ENCODE measurements at regions not wholly inside any gene's neighbourhood (a gene's known extent, or its start where the extent isn't known, plus 50 kb on each side); places are given as distances from the start of the nearest gene placed in this dataset.

DNA sequence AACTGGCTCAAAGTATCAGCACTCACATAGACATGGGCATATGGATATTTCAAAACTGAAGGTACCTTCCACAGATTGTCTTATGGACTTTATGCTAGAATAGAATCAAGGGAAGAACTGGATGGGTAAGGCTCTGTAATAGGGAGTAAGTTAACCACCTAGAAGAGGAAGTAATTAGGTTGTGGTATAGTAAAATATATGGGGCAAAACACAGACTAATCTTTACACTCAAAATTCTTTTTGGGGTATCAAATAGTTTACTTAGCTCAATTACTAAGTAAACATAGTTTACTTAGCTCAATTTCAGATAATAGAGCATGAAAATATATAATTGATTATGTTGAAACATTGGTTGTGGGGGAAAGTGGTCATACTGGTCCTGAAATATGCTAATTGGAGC is 94.2 kb upstream of the ATXN1 start:
- peaks cover 0 to 6% (median 4%) of the 10 kb centered on the region in 3 donors for H3K4me1 Mint-ChIP-seq

DNA sequence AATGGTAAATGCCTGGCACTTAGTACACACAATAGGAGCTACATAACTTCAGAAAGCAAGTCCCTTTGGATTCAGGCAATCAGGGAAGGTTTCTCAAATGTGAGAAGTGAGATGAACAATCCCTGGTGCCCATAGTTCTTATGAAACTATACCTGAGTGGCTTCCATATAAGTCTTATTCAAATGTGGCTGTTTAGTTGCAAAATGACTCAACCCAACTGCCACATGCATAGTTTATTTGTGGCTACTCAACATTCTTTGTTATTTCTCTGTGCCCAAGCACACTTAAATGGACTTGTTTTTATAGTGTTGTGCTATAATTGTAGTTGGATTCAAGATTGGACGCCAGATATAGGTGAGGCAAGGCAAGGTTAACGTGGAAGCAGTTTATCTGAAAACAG is 93.7 kb upstream of the ATXN1 start:
- peaks cover 4% of the 10 kb centered on the region for H3K36me3 Mint-ChIP-seq
- no peaks in the 10 kb centered on the region for H3K9me3 Mint-ChIP-seq
- H3K27me3 Mint-ChIP-seq: peaks cover 11% of the 10 kb centered on the region
- H3K4me1 Mint-ChIP-seq: peaks cover 0 to 6% (median 4%) of the 10 kb centered on the region in 3 donors
- H3K4me3 Mint-ChIP-seq: no peak overlapping the region
- H3K27ac Mint-ChIP-seq: no peak overlapping the region

More for the DNA sequence above, 94.2 kb upstream of the ATXN1 start:
- peaks cover 11% of the 10 kb centered on the region for H3K27me3 Mint-ChIP-seq
- H3K4me3 Mint-ChIP-seq: no peak overlapping the region
- no peaks in the 10 kb centered on the region for H3K9me3 Mint-ChIP-seq
- no peak overlapping the region for H3K27ac Mint-ChIP-seq
- peaks cover 4% of the 10 kb centered on the region for H3K36me3 Mint-ChIP-seq

DNA sequence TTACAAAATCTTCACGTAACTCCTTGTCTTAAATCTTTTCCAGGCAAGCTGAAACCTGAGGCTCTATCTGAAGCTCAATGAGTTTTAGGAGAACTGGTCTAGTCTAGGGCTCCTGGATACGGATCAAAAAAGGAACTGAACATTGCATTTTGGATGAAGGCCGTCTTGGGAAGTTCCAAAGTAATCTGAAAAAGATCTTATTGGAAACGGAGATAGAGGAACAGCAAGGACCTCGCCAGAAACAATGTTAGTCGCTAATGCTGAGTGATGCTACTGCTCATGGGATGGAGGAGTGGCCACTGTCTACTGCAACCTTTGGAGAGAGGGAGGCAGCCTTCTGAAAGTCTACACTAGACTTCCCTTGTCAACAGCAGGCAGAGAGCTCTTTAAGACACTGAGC is 91.4 kb upstream of the ATXN1 start:
- Mint-ChIP-seq H3K27ac (no peak overlapping the region), H3K27me3 (peaks cover 19% of the 10 kb centered on the region), H3K4me1 (peaks cover 0 to 4% (median 4%) of the 10 kb centered on the region in 3 donors), H3K36me3 (peaks cover 2% of the 10 kb centered on the region), H3K9me3 (no peaks in the 10 kb centered on the region), H3K4me3 (no peak overlapping the region)

DNA sequence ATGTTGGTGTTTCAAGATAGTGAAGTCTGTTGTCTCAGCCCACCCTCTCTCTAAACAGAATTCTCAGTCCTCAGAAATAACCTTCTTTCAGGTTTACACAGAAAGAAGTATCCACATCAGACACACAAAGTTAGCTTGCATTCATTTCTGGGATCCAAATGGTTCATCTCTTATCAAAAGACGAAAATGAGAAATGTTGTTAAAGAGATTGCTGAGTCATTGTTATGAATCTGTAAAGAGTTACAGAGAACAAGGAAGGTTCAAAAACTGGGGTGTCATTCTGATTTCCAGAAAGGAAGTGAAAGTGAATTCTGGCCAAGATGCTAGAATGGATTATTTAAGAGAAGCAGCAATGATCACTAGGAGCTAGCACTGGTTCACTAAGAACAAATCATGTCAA is 90.5 kb upstream of the ATXN1 start:
- Mint-ChIP-seq H3K4me3 (no peak overlapping the region), H3K36me3 (peaks cover 2% of the 10 kb centered on the region), H3K27me3 (peaks cover 19% of the 10 kb centered on the region), H3K27ac (no peak overlapping the region), H3K9me3 (no peaks in the 10 kb centered on the region), H3K4me1 (peaks cover 0 to 4% (median 4%) of the 10 kb centered on the region in 3 donors)

DNA sequence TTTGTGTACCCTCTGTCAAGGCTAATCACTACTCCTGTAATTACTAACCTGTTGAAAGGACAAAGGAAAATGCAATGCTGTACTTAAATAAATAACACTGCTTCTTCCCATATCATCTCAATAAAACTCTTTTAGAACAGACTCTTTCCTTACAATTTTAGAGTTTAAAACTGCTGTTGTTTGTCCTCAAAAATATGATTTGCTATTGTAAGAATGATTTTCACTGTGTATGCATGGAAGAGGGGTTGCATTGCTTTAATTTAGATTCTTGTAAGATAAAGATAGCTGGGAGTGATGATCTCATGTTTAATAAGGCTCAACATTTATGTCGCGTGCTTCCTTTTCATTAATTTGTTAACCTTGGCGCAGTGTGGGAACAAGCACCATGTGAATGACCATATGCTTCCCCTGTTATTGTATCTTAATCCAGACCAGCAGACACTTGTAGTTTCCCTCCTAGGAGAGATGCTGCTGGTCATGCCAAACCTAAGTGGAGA is 89.8 kb upstream of the ATXN1 start:
- peaks cover 0 to 4% (median 4%) of the 10 kb centered on the region in 3 donors for H3K4me1 Mint-ChIP-seq
- peaks cover 16% of the 10 kb centered on the region for H3K27me3 Mint-ChIP-seq
- peaks cover 2% of the 10 kb centered on the region for H3K36me3 Mint-ChIP-seq
- no peak overlapping the region for H3K4me3 Mint-ChIP-seq
- H3K9me3 Mint-ChIP-seq: no peaks in the 10 kb centered on the region
- no peak overlapping the region for H3K27ac Mint-ChIP-seq

DNA sequence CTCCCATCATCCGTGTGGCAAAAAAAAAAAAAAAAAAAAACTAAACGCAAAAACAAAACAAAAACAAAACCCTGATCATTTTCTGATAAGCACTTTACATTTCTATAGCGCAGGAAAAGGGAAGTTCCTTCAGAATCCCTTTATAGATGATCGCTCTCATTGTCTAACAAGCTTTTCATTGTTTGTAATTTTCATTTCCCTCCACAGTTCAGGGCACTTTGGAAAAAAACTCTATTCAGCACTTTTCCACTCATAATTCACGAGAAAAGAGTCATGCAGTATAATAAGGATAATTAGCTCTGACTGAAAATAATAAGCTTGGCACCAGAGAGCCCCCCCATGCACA is 89.4 kb upstream of the ATXN1 start:
- no peak overlapping the region for H3K4me3 Mint-ChIP-seq
- peaks cover 16% of the 10 kb centered on the region for H3K27me3 Mint-ChIP-seq
- no peak overlapping the region for H3K27ac Mint-ChIP-seq
- H3K4me1 Mint-ChIP-seq: peaks cover 0 to 4% (median 4%) of the 10 kb centered on the region in 3 donors
- H3K36me3 Mint-ChIP-seq: peaks cover 2% of the 10 kb centered on the region
- no peaks in the 10 kb centered on the region for H3K9me3 Mint-ChIP-seq

DNA sequence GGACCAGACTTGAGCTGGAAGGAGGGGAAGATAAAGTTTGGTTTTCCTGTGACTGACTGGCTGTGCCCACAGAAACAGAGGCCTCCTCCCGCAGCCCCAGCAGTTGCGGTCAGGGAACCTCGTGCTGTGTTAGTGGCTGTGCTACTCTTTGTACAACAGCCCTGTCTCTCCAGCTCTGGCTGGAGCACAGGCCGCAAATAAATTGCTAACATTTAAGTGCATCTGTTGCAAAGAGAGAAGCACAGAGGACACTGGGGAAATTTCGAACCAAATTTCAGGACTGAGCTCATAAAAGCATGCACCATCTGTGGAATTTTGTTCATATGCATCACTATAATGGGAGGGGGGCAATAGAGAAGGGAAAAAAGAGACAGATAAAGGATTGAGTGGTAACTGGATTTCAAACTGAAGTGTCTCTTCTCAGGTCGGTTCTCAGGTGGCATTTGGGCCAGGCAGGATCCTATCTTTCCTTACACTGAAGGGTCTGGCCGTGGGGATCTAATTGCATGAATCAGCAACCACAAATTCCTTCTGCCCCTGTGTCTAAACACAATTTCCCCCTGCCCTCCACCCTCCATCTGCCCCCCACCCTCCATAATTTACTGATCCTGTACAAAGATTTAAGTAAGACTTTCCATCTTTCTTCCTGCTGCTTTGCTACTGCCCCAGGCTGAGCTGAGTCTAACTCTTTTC is 88.9 kb upstream of the ATXN1 start:
- peaks cover 16% of the 10 kb centered on the region for H3K27me3 Mint-ChIP-seq
- no peak overlapping the region for H3K27ac Mint-ChIP-seq
- peaks cover 0 to 3% (median 3%) of the 10 kb centered on the region in 3 donors for H3K4me1 Mint-ChIP-seq
- no peaks in the 10 kb centered on the region for H3K9me3 Mint-ChIP-seq
- no peak overlapping the region for H3K4me3 Mint-ChIP-seq
- H3K36me3 Mint-ChIP-seq: peaks cover 2% of the 10 kb centered on the region

DNA sequence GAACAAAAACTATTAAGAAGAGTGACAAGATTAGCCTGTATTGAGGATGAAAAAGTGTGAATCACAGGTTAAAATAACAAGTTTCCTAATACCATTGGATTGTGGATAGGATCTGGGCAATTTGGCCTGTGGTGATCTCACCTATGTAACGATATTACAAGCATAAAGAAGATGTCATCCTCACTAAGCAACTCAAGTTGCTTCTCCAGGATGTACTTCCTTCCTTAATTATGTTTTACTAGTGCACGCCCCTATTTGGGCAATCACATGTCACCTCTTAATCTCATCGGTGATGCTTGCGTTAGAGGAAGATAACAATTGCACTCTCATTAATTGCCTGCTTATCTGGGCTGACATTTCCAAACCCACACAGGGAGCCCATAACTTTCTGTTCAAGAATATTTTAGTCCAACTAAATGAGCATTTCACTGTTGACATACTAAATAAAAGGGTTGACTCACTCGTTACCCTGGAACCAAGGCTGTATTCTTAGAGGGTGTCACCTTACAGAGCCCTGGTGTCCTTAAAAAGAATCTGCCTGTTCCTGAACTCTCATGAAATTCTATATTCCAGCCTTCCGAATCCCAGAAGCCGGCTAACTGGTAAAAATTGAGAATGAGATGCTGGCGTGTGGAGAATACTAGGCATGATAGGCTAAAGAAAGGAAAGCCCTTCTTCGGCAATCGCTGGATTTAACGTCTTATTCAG is 88.2 kb upstream of the ATXN1 start:
- H3K4me1 Mint-ChIP-seq: peaks cover 0 to 2% (median 2%) of the 10 kb centered on the region in 3 donors
- peaks cover 14% of the 10 kb centered on the region for H3K27me3 Mint-ChIP-seq
- no peaks in the 10 kb centered on the region for H3K9me3 Mint-ChIP-seq
- no peak overlapping the region for H3K4me3 Mint-ChIP-seq
- no peak overlapping the region for H3K27ac Mint-ChIP-seq
- H3K36me3 Mint-ChIP-seq: peaks cover 2% of the 10 kb centered on the region

DNA sequence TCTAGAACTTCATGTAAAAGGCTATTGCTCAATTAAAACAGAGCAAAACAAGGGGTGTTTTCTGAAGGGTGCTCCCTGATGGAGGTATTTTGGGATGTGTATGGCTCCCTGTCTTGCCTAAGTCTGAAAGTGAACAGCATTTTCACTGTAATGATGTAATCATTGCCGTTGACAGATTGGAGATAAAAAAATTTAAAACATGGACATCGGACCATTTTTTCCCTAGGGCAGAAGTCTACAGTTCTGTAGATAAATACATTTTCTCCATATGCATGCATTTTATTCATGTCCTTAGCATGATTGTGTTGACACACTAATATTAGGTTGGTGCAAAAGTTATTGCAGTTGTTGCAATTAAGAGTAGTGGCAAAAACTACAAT is 85.1 kb upstream of the ATXN1 start:
- no peaks in the 10 kb centered on the region for H3K9me3 Mint-ChIP-seq
- no peak overlapping the region for H3K27ac Mint-ChIP-seq
- peaks cover 10% of the 10 kb centered on the region for H3K27me3 Mint-ChIP-seq
- H3K36me3 Mint-ChIP-seq: peaks cover 2% of the 10 kb centered on the region
- H3K4me3 Mint-ChIP-seq: no peak overlapping the region
- H3K4me1 Mint-ChIP-seq: peaks cover 0 to 4% (median 2%) of the 10 kb centered on the region in 3 donors

DNA sequence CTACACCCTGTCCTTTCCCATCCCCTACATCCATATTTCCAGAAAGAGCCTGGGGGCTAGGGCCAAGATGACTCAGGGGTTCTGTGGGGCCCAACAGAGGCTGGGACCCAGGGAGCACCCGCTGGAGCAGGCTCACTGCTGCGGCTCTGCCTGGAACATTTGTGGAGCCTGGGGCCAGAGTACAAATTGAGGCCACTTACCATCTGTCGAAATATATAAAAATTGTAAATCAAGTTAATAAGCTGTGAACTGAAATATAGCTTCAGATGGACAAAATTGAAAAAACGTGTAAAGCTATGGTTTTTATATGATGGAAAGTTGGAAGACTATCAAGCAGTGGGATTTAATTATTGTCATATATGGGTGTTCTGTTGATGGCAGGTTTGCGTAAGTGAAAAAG is 82.9 kb upstream of the ATXN1 start:
- Mint-ChIP-seq H3K27ac (no peak overlapping the region), H3K4me3 (no peak overlapping the region), H3K9me3 (no peaks in the 10 kb centered on the region), H3K4me1 (peaks cover 0 to 4% (median 4%) of the 10 kb centered on the region in 3 donors), H3K27me3 (peaks cover 4% of the 10 kb centered on the region), H3K36me3 (no peaks in the 10 kb centered on the region)

DNA sequence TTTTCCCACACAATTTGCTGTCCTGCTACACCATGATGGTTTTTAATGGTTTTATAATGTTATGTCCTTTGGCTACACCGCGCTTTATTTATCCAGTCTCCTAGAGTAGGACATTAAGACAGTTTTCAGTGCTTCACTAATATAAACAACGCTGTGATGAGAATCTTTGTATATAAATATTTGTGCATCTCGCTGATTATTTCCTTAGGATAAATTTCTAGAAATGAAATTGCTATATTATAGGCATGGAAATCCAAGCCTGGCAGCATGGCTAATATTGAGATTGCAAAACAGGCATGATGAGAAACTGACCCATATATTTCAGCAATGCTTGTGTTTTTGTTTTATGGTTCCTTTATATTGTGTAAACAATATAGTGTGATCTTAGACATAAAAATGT is 81.4 kb upstream of the ATXN1 start:
- H3K36me3 Mint-ChIP-seq: no peaks in the 10 kb centered on the region
- no peak overlapping the region for H3K27ac Mint-ChIP-seq
- H3K4me3 Mint-ChIP-seq: no peak overlapping the region
- peaks cover 0 to 4% (median 4%) of the 10 kb centered on the region in 3 donors for H3K4me1 Mint-ChIP-seq
- peaks cover 0 to 2% (median 0%) of the 10 kb centered on the region in 3 donors for H3K9me3 Mint-ChIP-seq
- H3K27me3 Mint-ChIP-seq: peaks cover 2% of the 10 kb centered on the region

DNA sequence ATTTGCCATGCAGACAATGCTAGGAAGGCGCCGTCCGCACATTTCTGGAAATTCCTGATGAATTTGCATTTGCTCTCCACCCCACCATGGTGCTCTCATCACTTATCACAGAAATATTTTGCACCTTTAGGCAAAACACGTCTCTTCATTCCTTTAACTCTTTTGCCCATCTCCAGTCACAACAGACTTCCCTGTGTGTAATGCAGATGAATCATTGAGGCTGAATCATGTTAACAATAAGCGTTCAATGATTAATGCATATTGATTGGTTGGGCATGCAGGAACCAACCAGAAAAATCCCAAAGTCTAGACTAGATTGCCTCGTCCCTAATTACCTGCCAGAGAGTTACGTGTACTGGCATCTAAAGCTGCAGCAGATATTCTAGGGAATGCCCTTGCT is 80.0 kb upstream of the ATXN1 start:
- peaks cover 0 to 10% (median 4%) of the 10 kb centered on the region in 3 donors for H3K4me1 Mint-ChIP-seq
- H3K4me3 Mint-ChIP-seq: no peak overlapping the region
- no peak overlapping the region for H3K27ac Mint-ChIP-seq
- peaks cover 2% of the 10 kb centered on the region for H3K27me3 Mint-ChIP-seq
- no peaks in the 10 kb centered on the region for H3K36me3 Mint-ChIP-seq
- peaks cover 0 to 2% (median 0%) of the 10 kb centered on the region in 3 donors for H3K9me3 Mint-ChIP-seq

DNA sequence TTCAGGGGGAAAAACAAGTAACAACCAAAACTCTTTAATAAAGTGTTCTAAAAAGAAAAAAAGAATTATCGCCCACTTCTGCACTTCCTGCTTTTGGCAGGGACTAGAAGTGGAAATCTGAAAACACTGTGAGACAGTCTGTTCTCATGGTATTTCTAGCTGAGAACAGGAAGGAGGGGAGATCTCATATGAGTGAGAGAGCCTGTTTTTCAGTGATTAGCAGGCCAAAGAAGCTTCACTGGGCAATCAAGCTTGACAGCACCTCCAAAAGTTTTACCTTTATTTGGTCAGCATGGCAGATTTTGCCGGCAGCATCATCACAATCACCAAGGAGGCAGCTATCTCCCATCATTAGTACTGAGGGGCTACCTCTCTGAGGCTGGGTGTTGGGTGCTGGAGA is 79.5 kb upstream of the ATXN1 start:
- no peaks in the 10 kb centered on the region for H3K36me3 Mint-ChIP-seq
- H3K4me3 Mint-ChIP-seq: no peak overlapping the region
- no peak overlapping the region for H3K27ac Mint-ChIP-seq
- H3K4me1 Mint-ChIP-seq: peaks cover 0 to 14% (median 4%) of the 10 kb centered on the region in 3 donors
- peaks cover 0 to 2% (median 0%) of the 10 kb centered on the region in 3 donors for H3K9me3 Mint-ChIP-seq
- H3K27me3 Mint-ChIP-seq: peaks cover 2% of the 10 kb centered on the region

DNA sequence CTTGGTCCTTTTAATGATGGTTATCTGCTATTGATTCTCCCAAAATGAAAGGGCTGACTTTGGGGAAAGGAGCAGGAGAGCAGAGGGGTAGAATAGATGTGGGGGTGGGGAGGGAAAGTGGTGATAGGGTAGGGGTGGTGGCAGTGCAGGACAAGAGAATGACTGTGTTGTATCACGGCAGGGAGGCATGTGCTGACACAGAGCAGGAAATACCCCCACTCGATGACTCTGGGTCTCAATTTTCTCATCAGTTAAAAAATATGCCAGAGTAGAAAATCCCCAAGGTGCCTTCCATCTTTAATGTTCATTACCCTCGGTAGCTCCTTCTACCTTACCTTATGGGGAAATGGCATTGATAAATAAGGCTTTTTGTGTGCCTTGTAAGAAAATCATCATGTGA is 79.0 kb upstream of the ATXN1 start:
- peak overlapping the region in 1 of 4 donors; percentile 4 for H3K4me3 Mint-ChIP-seq
- no peaks in the 10 kb centered on the region for H3K36me3 Mint-ChIP-seq
- H3K27ac Mint-ChIP-seq: no peak overlapping the region
- H3K4me1 Mint-ChIP-seq: peaks cover 0 to 14% (median 4%) of the 10 kb centered on the region in 3 donors
- H3K27me3 Mint-ChIP-seq: peaks cover 2% of the 10 kb centered on the region
- peaks cover 0 to 2% (median 0%) of the 10 kb centered on the region in 3 donors for H3K9me3 Mint-ChIP-seq

DNA sequence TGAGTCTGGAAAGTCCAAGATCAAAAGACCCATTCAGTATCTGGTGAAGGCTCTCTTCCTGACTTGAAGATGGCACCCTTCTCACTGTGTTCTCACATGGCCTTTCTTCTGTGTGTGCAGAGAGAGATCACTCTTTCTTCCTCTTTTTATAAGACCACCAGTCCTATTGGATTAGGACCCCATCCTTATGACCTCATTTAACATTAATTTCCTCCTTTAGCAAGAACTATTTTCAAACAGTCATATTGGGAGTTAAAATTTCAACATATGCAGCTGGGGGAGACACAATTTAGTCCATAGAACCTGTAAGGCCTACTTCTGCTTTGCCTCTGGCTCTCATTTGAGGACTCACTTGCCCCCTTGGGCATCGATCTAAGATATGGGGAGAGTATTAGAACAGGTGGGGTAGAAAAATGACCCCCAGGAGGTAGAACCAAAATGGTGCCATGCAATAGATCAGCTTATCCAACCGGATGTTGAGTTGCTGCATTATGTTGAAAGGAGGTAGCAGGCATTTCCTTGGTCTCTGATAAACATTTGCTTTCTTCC is 78.4 kb upstream of the ATXN1 start:
- H3K27ac Mint-ChIP-seq: no peak overlapping the region
- peaks cover 0 to 2% (median 0%) of the 10 kb centered on the region in 3 donors for H3K9me3 Mint-ChIP-seq
- peaks cover 2% of the 10 kb centered on the region for H3K27me3 Mint-ChIP-seq
- H3K4me3 Mint-ChIP-seq: no peak overlapping the region
- peaks cover 0 to 14% (median 4%) of the 10 kb centered on the region in 3 donors for H3K4me1 Mint-ChIP-seq
- no peaks in the 10 kb centered on the region for H3K36me3 Mint-ChIP-seq

All from IgD-negative memory B cell (primary cell).